ENCODE measurements at regions not wholly inside any gene's neighbourhood (a gene's known extent, or its start where the extent isn't known, plus 50 kb on each side); places are given as distances from the start of the nearest gene placed in this dataset.

DNA sequence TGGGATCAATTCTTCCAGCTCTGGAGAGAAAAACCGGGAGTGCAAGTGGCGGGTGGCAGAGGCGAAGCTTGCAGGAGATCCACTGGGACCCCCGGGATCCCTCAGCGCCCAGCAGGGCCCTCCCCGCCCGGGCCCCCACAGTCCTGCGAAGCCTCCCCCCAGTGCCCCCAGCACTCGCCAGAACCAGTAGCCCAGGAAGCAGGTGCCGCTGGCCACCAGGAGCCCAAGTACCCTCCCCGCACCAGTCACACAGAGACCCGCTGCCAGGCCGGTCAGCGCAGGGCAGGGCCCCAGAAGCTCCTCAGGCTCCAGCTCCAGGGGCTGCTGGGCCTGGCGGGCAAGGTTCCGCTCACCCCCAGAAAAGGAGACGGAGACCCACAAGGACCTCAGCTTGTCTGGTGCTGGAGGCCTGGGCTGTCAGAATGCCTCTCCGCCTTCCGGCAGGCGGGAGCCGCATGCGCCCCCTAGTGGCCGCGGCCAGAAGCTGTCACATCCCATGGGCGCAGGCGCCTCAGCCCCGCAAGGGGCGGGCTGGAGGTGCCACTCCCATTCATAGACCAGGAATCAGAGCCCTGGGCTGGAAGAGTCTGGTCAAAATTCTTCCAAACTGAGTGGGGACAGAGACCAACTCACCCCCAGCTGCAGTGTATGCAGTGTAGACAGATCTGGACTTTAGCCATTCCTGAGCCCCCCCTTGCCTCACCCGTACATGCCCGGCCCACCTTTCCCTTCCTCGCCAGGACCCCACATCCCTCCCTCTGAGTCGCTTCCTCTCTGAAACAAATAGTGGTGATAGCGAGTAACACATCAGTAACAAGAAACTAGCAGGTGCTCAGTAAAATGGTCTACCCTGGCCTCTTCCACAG is 1002.3 kb downstream of the KCNJ18 start:
- ATAC-seq: no peak
- peak in 1 of 6 donors; percentile 40 for DNase-seq
- Histone ChIP-seq H3K4me1 (no peaks in the 10 kb centered on the region), H3K27me3 (no peaks in the 10 kb centered on the region), H3K27ac (no peak overlapping the region), H3K9me3 (no peaks in the 10 kb centered on the region), H3K36me3 (no peaks in the 10 kb centered on the region), H3K4me3 (no peak overlapping the region)
- TF ChIP-seq, protein P1, sequence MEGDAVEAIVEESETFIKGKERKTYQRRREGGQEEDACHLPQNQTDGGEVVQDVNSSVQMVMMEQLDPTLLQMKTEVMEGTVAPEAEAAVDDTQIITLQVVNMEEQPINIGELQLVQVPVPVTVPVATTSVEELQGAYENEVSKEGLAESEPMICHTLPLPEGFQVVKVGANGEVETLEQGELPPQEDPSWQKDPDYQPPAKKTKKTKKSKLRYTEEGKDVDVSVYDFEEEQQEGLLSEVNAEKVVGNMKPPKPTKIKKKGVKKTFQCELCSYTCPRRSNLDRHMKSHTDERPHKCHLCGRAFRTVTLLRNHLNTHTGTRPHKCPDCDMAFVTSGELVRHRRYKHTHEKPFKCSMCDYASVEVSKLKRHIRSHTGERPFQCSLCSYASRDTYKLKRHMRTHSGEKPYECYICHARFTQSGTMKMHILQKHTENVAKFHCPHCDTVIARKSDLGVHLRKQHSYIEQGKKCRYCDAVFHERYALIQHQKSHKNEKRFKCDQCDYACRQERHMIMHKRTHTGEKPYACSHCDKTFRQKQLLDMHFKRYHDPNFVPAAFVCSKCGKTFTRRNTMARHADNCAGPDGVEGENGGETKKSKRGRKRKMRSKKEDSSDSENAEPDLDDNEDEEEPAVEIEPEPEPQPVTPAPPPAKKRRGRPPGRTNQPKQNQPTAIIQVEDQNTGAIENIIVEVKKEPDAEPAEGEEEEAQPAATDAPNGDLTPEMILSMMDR (IDR thresholded peaks at IDR 0.05): no peak
- intact Hi-C loops (cut with DNase I): no loop called here
- WGBS, 2 donors: 66 to 71% methylated on average over 33 of the region's 33 CpGs
- FAIRE-seq: no peak

DNA sequence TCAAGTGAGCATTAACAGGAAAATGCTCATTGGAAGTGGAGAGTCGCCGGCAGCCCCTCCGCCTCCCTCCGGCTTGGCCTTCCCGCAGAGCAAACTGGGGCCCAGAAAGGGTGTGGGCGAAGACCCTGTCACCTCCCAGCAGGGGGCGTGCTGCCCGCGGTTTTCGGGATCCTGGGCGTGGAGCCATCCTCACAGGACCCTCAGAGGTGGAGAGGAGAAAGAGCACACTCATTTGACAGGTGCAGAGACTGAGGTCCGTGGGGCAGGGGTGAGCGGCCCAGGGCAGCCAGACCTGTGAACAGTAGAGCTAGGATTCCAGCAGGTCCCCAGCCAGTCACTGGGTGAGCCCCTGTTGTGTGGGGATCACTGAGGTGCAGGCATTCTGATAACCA is 1002.9 kb downstream of the KCNJ18 start:
- no peaks in the 10 kb centered on the region for H3K4me1 ChIP-seq
- ATAC-seq (no peak), FAIRE-seq (no peak), DNase-seq (peak in 1 of 6 donors; percentile 34)
- H3K27ac ChIP-seq: no peak overlapping the region
- H3K27me3 ChIP-seq: no peaks in the 10 kb centered on the region
- no peaks in the 10 kb centered on the region for H3K9me3 ChIP-seq
- no peaks in the 10 kb centered on the region for H3K36me3 ChIP-seq
- 54 to 61% methylated on average over 13 of the region's 13 CpGs for WGBS, 2 donors
- intact Hi-C loops (cut with DNase I): no loop called here
- H3K4me3 ChIP-seq: no peak overlapping the region
- TF ChIP-seq, protein P1 (IDR thresholded peaks at IDR 0.05): no peak

DNA sequence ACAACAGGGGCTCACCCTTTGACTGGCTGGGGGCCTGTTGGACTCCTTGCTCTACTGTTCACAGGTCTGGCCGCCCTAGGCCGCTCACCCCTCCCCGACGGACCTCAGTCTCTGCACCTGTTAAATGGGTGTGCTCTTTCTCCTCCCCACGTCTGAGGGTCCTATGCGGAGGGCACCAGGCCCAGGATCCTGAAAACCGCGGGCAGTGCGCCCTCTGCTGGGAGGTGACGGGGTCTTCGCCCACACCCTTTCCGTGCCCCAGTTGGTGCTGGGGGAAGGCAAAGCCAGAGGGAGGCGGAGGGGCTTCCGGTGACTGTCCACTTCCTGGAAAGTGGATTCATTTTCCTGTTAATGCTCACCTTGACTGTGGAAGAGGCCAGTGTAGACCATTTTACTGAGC is 1010.9 kb downstream of the KCNJ18 start:
- ATAC-seq: no peak

DNA sequence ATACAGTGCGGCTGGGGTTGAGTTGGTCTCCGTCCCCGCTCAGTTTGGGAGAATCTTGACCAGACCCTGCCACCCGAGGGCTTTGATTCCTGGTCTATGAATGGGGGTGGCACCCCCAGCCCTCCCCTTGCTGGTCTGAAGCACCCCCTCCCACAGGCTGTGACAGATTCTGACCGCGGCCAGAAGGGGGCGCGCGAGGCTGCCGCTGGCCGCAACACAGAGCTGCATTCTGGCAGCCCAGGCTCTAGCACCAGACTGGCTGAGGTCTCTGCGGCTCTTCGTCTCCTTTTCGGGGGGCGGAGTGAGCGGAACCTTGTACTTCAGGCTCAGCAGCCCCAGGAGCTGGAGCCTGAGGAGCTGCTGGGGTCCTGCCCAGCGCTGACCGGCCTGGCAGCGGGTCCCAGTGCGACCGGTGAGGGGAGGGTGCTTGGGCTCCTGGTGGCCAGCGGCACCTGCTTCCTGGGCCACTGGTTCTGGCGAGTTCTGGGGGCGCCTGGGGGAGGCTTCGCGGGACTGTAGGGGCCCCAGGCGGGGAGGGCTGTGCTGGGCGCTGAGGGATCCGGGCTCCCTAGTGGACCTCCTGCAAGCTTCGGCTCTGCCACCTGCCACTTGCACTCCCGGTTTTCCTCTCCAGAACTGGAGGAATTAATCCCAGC is 1011.6 kb downstream of the KCNJ18 start:
- TF ChIP-seq, protein P1 (IDR thresholded peaks at IDR 0.05): no peak
- H3K27me3 ChIP-seq: no peaks in the 10 kb centered on the region
- H3K4me3 ChIP-seq: no peak overlapping the region
- no peaks in the 10 kb centered on the region for H3K36me3 ChIP-seq
- H3K27ac ChIP-seq: no peak overlapping the region
- FAIRE-seq (no peak), DNase-seq (no peak), ATAC-seq (no peak)
- no peaks in the 10 kb centered on the region for H3K9me3 ChIP-seq
- intact Hi-C loops (cut with DNase I): no loop called here
- H3K4me1 ChIP-seq: no peaks in the 10 kb centered on the region
- 55 to 57% methylated on average over 31 of the region's 31 CpGs for WGBS, 2 donors

More for the DNA sequence above, 1010.9 kb downstream of the KCNJ18 start:
- DNase-seq (no peak), FAIRE-seq (no peak)
- intact Hi-C loops (cut with DNase I): no loop called here
- TF ChIP-seq, protein P1 (IDR thresholded peaks at IDR 0.05): no peak
- Histone ChIP-seq H3K27ac (no peak overlapping the region), H3K9me3 (no peaks in the 10 kb centered on the region), H3K4me1 (no peaks in the 10 kb centered on the region), H3K4me3 (no peak overlapping the region), H3K27me3 (no peaks in the 10 kb centered on the region), H3K36me3 (no peaks in the 10 kb centered on the region)
- WGBS, 2 donors: 53 to 54% methylated on average over 14 of the region's 14 CpGs

DNA sequence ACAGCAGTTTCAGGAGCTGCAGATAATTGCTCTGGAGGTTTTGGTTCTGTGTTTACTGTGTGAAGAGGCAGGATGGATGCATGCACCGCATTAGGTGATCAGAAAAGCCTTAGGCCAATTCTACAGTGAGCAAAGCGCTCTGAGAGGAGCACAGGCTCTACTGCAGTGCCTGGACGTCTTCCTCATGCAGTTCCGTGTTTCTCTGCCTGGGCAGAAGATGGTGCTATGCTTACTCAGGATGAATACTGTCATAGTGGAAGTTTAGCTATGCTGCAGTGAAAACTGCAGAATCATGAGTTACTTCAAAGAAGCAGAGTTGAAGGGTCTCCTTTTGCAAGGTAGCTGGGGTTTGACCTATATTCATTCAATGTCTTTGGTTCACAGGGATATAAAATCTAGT is 1012.4 kb downstream of the KCNJ18 start:
- Histone ChIP-seq H3K9me3 (no peaks in the 10 kb centered on the region), H3K36me3 (no peaks in the 10 kb centered on the region), H3K27me3 (no peaks in the 10 kb centered on the region), H3K4me1 (no peaks in the 10 kb centered on the region), H3K27ac (no peak overlapping the region), H3K4me3 (no peak overlapping the region)
- DNase-seq: no peak
- WGBS, 2 donors: 30 to 32% methylated on average over 4 of the region's 4 CpGs
- intact Hi-C loops (cut with DNase I): no loop called here
- no peak for FAIRE-seq
- TF ChIP-seq, protein P1 (IDR thresholded peaks at IDR 0.05): no peak
- no peak for ATAC-seq
